Endothelial cell (in vitro differentiated cells): ENCODE measurements at regions not wholly inside any gene's neighbourhood (a gene's known extent, or its start where the extent isn't known, plus 50 kb on each side); places are given as distances from the start of the nearest gene placed in this dataset.

ENCODE experiments used
- DNase-seq: peaks from one replicate; pipeline ENCODE4 v3.0.0; 2021; ENCODE audit warnings: low spot score
- H3K27ac Mint-ChIP-seq: one replicate; pipeline ENCODE4 v1.8.0; 2021; ENCODE audit warnings: mixed read lengths, inconsistent platforms; ENCODE audit not compliant: unreplicated experiment
- H3K27me3 Mint-ChIP-seq: one replicate; pipeline ENCODE4 v1.8.0; 2021; ENCODE audit warnings: mild to moderate bottlenecking, moderate library complexity, mixed read lengths, inconsistent platforms; ENCODE audit not compliant: unreplicated experiment
- H3K36me3 Mint-ChIP-seq: one replicate; pipeline ENCODE4 v1.8.0; 2021; ENCODE audit warnings: mild to moderate bottlenecking, low read depth, mixed read lengths, inconsistent platforms; ENCODE audit not compliant: unreplicated experiment
- H3K4me1 Mint-ChIP-seq: one replicate; pipeline ENCODE4 v1.8.0; 2021; ENCODE audit warnings: mild to moderate bottlenecking, mixed read lengths, inconsistent platforms; ENCODE audit not compliant: unreplicated experiment
- H3K4me3 Mint-ChIP-seq: one replicate; pipeline ENCODE4 v1.8.0; 2021; ENCODE audit warnings: mild to moderate bottlenecking, mixed read lengths, inconsistent platforms; ENCODE audit not compliant: unreplicated experiment
- H3K9me3 Mint-ChIP-seq: one replicate; pipeline ENCODE4 v1.8.0; 2021; ENCODE audit warnings: mixed read lengths, inconsistent platforms; ENCODE audit not compliant: unreplicated experiment
- TF ChIP-seq, protein P1 (sequence below): fragments of 200-600 bp; sonication (generic); IDR thresholded peaks from one replicate; pipeline ENCODE4 v1.5.0; 2021; ENCODE audit warnings: antibody characterized with exemption; ENCODE audit not compliant: unreplicated experiment

DNA sequence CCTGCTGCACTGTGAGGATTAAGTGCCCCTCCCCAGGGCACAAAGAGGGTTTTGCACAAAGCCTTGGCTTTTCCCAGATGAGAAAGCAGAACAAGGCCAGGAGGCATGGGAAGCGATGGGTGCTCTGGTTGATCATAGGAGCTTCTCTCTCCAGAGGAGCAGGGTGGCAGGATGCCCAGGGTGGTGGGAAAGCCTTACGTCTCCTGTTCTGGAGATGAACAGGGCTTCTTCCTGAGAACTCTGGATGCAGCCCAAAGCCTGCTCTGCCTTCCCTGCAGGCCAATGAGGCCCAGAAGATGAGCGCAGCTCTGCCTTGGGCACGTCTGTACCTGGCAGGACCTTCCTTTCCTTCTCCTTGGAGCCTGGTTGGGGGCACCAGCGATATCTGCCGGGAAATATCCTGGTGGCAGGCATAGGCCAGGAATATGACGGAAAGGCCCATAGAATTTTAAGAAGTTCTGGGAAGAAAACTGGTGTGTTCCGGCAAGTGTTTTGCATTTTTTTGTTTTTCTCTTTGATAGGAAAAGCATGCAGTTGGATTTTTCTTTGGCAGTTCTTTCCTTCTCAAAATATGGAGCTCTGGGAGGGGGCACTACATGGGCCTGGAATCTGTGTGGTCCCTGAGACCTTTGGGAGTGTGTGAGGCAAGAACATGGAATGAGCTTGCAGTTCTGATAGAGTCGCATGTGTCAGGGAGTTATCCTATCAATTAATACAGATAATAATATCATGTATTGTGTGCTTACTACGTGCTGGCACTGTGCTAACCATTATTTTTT is 253.2 kb upstream of the KLF4 start:
- DNase-seq: no peak
- TF ChIP-seq, protein P1, sequence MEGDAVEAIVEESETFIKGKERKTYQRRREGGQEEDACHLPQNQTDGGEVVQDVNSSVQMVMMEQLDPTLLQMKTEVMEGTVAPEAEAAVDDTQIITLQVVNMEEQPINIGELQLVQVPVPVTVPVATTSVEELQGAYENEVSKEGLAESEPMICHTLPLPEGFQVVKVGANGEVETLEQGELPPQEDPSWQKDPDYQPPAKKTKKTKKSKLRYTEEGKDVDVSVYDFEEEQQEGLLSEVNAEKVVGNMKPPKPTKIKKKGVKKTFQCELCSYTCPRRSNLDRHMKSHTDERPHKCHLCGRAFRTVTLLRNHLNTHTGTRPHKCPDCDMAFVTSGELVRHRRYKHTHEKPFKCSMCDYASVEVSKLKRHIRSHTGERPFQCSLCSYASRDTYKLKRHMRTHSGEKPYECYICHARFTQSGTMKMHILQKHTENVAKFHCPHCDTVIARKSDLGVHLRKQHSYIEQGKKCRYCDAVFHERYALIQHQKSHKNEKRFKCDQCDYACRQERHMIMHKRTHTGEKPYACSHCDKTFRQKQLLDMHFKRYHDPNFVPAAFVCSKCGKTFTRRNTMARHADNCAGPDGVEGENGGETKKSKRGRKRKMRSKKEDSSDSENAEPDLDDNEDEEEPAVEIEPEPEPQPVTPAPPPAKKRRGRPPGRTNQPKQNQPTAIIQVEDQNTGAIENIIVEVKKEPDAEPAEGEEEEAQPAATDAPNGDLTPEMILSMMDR: no peak
- Mint-ChIP-seq H3K36me3 (no peaks in the 10 kb centered on the region), H3K4me1 (peaks cover 7% of the 10 kb centered on the region), H3K9me3 (no peaks in the 10 kb centered on the region), H3K4me3 (no peak overlapping the region), H3K27me3 (peaks cover 9% of the 10 kb centered on the region), H3K27ac (no peak overlapping the region)

DNA sequence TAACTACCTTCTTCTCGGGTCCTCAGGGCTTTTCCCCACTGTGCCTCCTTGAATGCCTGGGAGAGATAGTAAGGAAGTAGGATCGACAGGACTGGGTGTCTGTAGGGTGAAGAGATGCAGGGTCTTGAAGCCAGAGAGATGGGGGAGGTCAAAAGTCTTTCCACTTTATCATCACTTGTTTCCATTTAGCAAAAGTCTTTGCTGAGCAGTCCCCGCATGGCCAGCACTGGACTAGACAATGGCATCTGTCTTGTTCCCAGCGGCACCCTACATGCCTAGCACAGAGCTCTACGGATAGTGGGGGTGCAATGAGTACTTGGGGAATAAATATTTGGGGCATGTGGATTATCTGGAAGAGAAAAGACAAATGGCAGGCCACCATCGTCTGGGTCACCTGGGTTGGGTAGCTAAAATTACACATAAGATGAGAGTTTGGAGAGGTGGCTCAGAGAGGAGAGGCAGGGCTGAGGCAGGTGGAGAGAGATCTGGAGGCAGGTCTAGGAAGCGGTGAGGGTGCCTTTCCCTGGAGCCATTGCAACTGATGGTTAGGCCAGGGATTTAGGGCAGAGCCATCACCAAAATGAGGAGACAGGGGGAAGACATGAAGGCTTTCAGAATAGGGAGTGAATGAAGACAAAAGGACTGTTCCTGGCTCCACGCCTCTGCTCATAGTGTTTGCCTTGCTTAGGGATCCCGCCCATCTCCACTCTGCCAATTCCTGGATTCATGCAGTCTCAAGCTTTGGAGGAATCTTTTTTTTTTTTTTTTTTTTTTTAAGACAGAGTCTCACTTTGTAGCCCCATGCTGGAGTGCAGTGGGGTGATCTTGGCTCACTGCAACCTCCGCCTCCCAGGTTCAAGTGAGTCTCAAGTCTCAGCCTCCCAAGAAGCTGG is 250.8 kb upstream of the KLF4 start:
- no peak overlapping the region for H3K27ac Mint-ChIP-seq
- H3K9me3 Mint-ChIP-seq: no peaks in the 10 kb centered on the region
- no peaks in the 10 kb centered on the region for H3K36me3 Mint-ChIP-seq
- H3K4me1 Mint-ChIP-seq: peaks cover 3% of the 10 kb centered on the region
- no peak overlapping the region for H3K4me3 Mint-ChIP-seq
- TF ChIP-seq, protein P1: no peak
- DNase-seq: no peak
- H3K27me3 Mint-ChIP-seq: peaks cover 7% of the 10 kb centered on the region

DNA sequence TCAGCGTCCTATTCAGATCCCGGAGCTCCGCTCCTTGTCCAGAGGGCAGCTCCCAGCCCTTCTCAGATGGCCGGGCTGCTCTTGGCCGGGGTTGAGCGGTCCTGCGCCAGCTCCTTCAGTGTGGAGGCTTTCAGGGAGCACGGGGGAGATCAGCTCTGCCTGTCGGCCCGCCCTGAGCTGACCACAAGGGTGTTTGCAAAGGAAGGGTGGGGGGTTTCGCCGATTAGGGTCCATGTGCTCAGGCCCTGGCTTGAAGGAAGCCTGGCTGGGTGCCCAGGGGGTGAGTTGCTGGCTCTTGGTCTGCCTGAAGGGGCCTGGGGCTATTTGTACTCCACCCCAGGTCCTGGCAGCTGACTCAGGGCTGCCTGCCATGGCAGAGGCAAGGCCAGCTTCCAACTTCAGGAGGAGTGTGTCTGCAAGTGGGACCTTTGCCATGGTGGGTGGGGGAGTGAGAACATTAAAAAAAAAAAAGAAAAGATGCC is 250.1 kb upstream of the KLF4 start:
- H3K4me3 Mint-ChIP-seq: no peak overlapping the region
- H3K27ac Mint-ChIP-seq: no peak overlapping the region
- TF ChIP-seq, protein P1: no peak
- no peaks in the 10 kb centered on the region for H3K9me3 Mint-ChIP-seq
- DNase-seq: no peak
- H3K27me3 Mint-ChIP-seq: peaks cover 5% of the 10 kb centered on the region
- H3K4me1 Mint-ChIP-seq: peaks cover 3% of the 10 kb centered on the region
- H3K36me3 Mint-ChIP-seq: no peaks in the 10 kb centered on the region

DNA sequence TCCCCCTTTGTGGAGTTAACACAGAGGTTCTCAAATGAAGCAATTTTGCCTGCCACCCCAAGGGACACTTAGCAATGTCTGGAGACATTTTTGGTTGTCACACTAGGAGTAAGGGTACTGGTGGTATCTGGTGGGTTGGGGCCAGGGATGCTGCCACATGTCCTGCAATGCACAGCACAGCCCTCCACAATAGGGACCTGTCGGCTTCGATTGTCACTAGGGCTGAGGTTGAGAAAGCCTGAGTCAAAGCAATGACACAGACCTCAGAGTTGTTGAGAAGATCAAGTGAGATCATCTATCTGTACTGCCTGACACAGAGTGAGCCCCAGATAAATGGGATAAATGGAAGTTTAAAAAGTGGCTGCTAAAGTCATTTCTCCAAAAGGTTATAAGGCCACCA is 249.2 kb upstream of the KLF4 start:
- H3K4me3 Mint-ChIP-seq: no peak overlapping the region
- no peaks in the 10 kb centered on the region for H3K36me3 Mint-ChIP-seq

More for the DNA sequence above, 249.2 kb upstream of the KLF4 start:
- TF ChIP-seq, protein P1: no peak
- H3K27me3 Mint-ChIP-seq: peaks cover 6% of the 10 kb centered on the region
- no peaks in the 10 kb centered on the region for H3K9me3 Mint-ChIP-seq
- peaks cover 3% of the 10 kb centered on the region for H3K4me1 Mint-ChIP-seq
- DNase-seq: no peak
- no peak overlapping the region for H3K27ac Mint-ChIP-seq
